CD4-positive, alpha-beta T cell treated with Interleukin-4 for 4 hours (primary cell): ENCODE measurements at regions not wholly inside any gene's neighbourhood (a gene's known extent, or its start where the extent isn't known, plus 50 kb on each side); places are given as distances from the start of the nearest gene placed in this dataset.
"Not testable (repeated sequence)": the region's sequence is repeated elsewhere in the genome, so short reads cannot be mapped to it uniquely, and the experiment has no call there.

Experiments used
- DNase-seq: peaks from one replicate; pipeline ENCODE4 v3.0.0-alpha.2; 2020

- DNase-seq = no peak
Measured at GRCh38 chr22:25420925-25421904, 143.3 kb upstream of the GRK3 start.

- not testable (repeated sequence) for DNase-seq
Measured at GRCh38 chr22:25426530-25427308, 137.8 kb upstream of the GRK3 start.

- DNase-seq = not testable (repeated sequence)
Measured at GRCh38 chr22:25431637-25432342, 132.7 kb upstream of the GRK3 start.

GRCh38 chr22:25433381-25433970, 131.0 kb upstream of the GRK3 start:
- DNase-seq = not testable (repeated sequence)

DNA sequence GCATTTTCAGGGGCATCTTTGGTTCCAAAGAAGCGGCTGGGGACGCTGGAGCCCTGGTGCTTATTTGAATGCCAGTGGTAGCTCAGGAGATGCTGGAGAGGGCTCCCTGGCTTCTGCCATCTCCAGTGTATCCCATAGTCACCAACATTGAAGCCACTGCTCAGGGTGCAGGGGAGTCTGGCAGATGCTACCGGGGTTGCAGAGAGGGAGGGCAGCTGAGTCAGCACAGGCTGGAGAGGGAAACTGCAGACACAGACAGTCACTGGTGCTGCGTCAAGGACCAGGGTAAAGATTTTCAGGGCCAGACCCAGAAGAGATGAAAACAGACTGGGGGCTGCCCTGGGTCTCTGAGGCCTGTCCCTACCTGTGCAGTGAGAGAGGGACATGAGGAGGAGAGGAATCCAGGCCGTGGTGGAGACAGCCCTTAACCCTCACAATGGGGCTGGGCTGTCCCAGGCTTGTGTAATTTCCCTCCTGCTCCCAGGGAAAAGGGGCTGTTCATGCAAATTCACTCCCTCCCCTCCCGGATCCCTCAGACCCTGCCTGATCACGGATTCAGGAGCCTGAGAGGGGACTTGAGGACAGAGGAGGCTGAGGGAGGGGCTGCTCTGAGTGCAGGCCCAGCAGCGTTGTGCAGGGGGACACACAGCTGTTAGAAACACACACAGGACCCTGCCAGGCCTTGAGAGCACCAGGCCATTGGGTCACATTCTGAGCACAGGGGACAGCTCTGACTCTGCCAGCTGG, 126.9 kb upstream of the GRK3 start:
- DNase-seq = no peak

- no peak for DNase-seq
Measured at GRCh38 chr22:25447067-25447685, 117.3 kb upstream of the GRK3 start.

- DNase-seq = peak; percentile 84
Measured at GRCh38 chr22:25447686-25448434, 116.6 kb upstream of the GRK3 start.

- no peak for DNase-seq
Measured at GRCh38 chr22:25448435-25449051, 115.9 kb upstream of the GRK3 start.

GRCh38 chr22:25449781-25450317, 114.6 kb upstream of the GRK3 start:
- no peak for DNase-seq

DNA sequence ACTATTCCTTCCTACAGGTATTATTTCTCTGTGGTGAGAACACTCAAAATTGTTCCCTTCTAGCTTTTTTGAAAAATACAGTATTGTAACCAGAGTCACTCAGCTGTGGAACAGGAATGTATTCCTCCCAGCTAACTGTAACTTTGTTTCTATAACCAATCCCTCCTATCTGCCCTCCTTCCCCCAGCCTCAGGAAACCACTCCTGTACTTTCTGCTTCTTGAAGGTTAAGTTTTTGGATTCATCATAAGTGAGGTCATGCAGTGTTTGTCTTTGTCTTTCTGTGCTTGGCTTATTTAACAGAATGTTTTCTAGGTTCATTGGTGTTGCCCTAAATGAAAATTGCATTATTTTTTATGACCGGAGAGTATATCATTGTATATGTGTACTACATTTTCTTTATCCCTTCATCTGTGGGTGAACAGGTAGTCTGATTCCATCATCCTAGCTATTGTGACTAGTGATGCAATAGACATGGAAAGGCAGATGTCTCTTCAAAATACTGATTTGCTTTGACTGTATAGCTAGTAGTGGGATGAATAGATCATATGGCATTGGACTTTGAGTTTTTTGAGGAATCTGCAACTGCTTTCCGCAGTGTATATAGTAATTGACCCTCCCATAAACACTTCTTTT, 112.9 kb upstream of the GRK3 start:
- DNase-seq = no peak

GRCh38 chr22:25452116-25452700, 112.3 kb upstream of the GRK3 start:
- no peak for DNase-seq

GRCh38 chr22:25453058-25453457, 111.4 kb upstream of the GRK3 start:
- no peak for DNase-seq

GRCh38 chr22:25453557-25453956, 110.9 kb upstream of the GRK3 start:
- no peak for DNase-seq

DNA sequence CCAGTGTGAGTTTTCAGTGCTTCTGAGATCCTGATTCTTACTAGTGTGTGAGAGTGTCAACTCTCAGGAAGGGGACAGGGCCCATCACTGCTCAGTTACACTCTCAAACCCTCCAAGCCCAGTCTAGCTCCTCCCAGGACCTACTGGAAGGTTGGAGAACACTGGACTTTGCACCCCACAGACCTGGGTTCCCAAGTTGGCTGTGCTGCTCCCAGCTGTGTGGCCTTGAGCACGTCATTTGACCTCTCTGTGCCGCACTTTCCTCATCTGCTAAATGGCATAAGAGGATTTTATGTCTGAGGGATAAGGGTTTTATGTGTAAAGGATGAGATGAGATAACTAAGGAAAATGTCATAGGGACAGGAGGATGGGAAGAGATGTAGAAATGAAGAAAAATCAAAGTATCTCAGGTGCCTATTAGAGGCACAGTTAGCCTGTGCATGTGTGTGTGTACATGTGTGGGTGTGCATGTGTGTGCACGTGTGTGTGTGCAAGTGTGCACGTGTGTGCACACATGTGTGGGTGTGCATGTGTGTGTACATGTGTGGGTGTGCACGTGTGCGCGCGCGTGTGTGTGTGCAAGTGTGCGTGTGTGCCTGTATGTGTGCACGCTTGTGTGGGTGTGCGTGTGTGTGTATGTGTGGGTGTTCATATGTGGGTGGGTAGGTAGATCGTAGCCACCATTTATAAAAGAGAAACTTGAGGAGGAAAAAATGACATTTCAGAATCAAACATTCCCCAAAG, 108.0 kb upstream of the GRK3 start:
- not testable (repeated sequence) for DNase-seq

DNA sequence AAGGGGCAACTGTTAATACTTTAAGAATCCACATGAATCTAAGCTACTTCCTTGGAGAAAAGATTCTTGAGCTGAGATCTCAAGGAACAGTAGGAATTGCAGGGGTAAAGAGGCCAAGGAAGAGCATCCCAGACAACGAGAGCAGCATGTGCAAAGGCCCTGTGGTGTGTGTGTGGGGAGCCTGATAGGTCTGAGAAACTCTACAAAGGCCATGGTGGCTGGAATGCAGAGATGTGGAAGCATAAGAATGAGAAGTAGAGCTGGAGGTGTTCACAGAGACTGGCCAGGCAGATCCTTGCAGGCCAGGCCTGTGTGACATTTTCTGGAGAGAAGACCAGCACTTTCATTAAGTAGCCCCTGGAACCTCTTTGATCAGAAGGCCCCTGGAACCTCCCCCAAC, 105.8 kb upstream of the GRK3 start:
- DNase-seq = not testable (repeated sequence)

GRCh38 chr22:25460682-25461081, 103.8 kb upstream of the GRK3 start:
- not testable (repeated sequence) for DNase-seq

DNA sequence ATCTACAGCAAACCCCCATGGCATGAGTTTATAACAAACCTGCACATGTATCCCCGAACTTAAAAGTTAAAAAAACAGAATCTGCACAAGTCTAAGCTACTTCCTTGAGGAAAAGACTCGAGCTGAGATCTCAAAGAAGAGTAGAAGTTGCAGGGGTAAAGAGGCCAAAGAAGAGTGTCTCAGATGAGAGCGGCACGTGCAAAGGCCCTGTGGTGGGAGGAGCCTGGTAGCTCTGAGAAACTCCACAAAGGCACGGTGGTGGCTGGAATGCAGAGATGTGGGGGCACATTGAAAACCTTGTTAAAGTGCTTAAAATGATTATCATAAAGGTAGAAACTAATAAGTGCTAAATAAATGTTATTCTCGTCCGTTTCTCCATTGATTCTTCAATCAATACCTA, 103.2 kb upstream of the GRK3 start:
- DNase-seq = no peak
